GM19240 (cell line): ENCODE measurements at regions not wholly inside any gene's neighbourhood (a gene's known extent, or its start where the extent isn't known, plus 50 kb on each side); places are given as distances from the start of the nearest gene placed in this dataset.

ENCODE experiments used
- DNase-seq: peaks from one replicate; pipeline ENCODE4 v3.0.0; 2011; ENCODE audit warnings: low spot score; ENCODE audit not compliant: insufficient read length

DNA sequence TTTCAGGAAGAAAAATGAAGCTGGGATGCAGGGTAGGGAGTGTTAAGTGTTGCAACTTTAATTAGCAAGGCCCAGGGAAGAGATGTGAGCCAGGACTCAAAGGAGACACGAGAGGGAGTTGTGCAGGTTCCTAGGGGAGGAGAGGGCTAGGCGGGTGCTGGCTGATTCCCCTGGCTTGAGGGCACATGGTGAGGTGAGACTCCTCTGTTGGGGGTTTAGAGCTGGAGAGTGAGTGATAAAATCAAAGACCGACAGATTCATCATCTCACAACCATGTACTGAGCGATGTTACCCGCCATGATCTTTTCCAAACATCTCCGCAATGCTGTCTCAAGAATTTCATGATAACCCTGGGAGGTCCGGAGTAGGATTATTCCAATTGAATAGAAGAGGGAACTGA, 161.8 kb upstream of the CSF3R start:
- DNase-seq = no peak

DNA sequence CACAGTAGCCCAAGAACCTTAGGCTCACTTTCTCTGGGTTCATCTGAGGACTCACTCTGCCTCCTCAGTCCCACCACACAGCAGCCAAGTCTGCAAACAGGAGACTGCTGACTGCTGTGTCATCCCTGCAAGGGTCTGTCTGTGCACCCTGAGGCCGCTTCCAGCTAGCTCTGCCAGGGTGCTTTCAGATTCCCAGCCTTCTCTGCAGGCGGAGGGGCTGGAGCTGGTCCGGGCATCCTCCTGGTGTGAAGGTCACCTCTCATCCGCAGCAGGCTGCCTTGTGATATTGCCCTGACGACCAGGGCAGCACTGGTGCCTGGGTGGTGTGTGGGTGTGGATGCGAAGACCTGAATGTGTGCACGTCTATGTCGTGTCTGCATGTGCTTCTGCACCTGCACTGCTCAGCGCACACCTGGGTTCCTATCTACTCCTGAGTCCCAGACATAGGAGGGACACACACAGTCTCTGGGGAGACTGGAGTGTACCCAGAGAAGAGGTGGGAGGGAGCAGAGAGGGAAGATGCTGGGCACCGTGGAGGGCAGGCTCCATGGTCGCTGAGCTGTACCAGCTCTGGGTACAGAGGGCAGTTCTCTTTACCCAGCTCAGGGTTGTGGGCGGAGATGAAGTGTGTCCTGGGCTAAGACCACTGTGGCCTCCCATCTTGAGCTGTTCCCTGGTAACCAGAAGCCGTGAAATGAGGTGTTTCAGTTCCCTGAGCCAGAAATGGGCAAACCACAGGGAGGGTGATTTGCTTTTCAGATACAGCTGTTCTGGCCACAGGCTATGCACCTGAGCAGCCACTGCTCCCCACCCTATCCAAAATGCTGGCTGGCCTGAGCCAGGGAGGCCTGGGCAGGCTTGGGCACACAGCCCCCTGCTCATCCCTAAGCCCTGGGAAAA, 160.9 kb upstream of the CSF3R start:
- DNase-seq = no peak

DNA sequence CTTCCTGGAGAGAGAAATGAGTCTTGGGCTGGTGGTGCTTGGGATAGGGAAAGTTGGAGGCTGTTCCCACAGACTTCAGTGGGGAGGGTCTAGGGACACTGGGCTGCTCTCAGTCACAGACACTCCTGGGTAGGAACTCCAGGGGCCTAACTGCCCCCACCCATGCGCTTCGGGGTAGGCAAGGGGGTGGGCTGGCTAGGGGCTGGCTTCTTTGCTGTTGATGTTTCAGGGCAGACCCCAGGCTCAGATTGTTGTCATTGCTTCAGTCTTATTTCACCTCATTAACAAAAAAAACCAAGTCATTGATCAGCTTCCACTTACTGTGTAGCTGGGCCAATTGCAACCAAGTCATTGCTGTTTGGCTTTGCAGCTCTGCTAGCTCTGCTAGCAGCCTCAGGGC, 160.1 kb upstream of the CSF3R start:
- DNase-seq = no peak

DNA sequence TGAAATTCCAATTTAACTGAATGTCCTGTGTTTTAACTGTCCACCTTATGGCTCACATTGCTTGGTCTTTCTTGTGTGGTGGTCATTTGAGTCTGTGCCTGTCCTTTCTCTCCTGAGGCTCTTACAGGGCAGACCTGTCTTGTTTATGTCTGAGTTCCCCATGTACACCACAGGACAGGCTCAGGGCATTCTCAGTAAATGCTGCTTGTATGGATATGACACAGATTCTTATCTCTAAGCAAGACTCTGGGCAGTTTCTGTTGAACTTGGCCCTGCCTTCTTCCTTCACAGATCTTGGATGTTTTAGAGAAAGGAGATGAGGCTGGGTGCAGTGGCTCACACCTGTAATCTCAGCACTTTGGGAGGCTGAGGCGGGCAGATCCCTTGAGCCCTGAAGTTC, 159.1 kb upstream of the CSF3R start:
- DNase-seq = no peak

DNA sequence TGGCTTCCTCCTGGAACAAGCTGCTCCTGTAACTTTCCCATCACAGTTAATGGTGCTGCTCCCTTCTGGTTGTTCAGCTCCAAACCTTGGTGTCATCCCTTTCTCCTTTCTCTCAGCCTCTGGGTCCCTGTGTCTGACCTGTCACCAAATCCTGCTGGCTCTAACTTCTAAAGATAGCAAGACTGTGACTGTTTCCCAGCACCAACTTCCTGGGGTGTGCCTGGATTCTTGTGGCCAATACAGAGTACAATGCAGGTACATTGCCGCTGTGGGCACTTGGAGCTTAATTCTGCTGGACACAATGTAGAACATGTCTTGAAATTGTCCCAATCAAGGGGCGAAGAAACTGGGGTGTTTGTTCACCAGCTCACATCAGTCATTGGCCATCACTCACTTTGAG, 156.7 kb upstream of the CSF3R start:
- DNase-seq = no peak

DNA sequence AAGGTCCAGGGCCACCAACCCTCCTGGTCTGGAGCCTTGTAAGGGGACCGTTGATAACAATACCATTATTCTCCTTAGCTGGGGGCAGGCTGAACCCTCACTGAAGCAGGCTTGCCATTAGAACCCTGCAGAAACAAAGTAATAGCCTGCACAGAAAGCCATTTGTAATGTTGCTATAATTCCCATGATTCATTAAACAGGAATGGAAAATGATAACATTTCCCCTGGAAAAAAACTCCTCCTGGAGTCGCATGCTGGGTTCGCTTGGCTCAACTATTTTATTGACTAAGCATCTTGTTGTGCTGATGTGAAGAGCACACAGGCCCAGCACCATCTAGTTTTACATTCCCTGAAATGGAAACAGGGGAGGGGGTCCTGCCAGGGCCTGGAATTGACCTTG, 155.6 kb upstream of the CSF3R start:
- DNase-seq = no peak

DNA sequence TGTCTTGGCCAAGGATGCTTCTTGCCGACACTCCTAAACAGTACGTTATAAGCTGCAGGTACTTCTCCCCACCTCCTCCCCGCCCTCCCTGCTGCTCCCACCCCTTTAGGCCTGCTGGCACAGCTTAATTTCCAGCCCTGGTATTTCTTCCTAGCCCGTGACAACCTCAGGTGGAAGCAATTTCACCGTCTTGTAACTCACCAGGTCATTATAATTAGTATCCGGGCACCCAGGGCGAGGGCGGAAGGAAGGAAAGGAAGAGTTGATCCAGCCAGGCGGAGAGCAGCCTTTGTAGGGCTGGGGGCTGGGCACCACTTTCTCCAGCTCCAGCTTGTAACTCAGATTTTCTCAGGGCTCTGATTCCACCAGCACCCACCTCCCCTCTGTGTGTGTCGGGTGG, 153.5 kb upstream of the CSF3R start:
- no peak for DNase-seq

DNA sequence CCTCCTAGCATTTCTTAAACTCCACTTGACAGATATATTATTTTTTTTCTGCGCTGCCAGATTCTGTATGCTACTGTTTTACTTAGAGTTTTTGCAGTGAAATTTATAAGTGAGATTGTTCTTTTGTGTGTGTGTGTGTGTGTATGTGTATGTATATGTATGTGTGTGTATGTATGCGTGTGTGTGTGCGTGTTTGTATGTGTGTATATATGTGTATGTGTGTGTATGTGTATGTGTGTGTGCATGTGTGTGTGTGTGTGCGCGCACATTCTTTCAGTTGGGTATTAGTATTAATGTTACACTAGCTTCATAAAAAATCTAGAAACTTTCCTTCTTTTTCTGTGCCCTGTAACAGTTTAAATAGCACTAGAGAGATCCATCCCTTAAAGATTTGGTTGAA, 152.6 kb upstream of the CSF3R start:
- DNase-seq = no peak

DNA sequence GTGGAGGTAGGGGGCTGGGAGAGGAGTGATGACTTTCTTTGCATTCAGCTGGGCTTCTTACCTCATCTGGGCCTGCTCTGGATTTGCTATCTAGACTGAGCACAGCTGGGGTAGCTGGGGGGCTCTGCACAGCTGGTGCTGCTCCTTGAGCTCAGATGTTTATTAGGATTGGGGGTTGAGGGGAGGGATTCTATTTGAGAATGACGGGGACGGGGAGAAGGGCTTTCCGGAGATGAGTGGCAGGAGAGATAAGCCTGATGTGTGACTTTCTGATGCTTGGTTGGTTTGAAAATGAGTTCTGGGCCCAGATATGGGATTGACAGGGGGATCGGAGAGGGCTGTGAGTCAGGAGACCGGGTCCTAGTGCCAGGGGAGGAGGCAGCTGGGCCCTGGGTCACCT, 146.1 kb upstream of the CSF3R start:
- no peak for DNase-seq

DNA sequence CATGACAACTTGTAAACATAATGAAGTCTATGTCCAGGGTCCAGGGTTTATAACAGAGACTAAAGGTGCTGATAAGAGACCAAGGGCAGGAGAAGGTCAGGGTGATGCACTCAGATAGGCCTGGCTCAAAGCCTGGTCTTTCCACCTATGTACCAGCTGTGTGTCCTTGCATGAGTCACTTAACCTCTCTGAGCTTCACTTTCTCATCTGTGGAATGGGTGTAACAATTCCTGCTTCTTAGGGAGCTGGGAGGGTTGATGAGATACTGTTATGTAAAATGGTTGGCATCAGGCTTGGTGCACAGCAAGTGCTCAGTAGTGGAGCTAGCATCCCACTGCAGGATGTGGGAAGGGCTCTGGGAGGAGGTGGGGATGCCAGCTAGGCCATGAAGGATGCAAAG, 143.7 kb upstream of the CSF3R start:
- DNase-seq = no peak

DNA sequence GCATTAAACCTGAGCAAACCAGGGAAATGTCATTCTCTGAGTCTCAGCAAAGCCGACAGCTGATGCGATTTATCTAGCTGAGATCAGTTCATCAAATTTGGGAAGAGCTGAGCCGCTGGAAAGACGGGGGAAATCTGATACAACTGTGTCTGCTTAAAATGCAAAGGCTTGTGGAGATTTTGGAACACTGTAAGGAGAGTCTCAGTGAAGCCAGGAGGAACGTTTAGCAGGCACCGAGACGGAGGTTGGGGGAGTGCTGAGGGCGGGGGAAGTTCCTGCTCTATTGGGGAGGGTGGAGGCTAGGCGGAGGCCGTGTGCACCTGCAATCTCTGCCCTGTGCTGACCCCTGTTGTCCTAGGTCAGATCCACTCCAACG, 143.2 kb upstream of the CSF3R start:
- DNase-seq = no peak

DNA sequence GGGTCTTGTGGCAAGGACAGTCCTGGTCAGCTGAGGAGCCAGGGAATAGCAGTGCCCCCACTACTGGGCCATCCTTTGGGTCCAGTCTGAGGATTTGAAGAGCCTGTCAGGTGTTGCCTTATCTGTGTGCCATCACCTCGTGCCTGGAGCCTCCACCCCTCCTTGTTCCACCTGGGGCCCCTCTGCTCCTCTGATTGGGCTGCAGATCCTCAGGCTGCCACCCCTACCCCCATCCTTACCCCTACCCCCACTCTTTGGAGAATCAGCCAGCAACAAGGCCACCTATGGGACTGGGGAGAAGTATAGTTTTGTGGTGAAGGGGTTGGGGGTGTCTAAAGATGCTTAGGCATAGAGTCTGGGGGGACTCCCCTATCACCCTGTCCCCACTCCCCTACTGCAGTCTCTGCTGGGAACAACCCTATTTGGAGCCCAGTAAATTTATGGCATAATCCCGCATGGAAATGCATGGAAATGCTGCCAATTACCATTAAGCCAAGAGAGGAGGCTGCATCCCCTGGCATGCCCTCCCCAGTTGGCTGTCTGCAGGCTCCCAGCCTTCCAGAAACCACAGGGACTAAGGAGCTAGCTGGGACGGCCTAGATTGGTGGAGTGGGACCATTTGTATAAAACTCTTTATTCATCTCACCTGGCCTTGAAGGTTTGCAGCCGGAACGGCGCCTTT, 142.7 kb upstream of the CSF3R start:
- DNase-seq = no peak

DNA sequence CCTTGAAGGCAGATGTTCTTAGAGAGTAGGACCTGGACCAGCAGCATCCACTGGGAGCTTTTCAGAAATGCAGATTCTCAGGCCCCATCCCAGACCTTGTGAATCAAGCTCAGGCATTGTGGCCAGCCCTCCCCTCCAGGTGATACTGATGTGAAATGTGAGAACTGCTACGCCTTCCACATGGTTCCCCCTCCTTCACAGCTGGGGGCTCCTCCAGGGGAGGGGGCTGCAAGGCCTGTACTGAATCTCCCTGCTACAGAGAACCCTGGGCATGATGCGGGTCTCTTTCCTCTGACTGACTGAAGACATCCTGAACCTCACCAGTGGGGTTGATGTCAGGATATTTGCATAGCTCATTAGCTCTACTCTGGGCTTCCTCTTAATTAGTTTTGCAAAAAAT, 141.8 kb upstream of the CSF3R start:
- no peak for DNase-seq

DNA sequence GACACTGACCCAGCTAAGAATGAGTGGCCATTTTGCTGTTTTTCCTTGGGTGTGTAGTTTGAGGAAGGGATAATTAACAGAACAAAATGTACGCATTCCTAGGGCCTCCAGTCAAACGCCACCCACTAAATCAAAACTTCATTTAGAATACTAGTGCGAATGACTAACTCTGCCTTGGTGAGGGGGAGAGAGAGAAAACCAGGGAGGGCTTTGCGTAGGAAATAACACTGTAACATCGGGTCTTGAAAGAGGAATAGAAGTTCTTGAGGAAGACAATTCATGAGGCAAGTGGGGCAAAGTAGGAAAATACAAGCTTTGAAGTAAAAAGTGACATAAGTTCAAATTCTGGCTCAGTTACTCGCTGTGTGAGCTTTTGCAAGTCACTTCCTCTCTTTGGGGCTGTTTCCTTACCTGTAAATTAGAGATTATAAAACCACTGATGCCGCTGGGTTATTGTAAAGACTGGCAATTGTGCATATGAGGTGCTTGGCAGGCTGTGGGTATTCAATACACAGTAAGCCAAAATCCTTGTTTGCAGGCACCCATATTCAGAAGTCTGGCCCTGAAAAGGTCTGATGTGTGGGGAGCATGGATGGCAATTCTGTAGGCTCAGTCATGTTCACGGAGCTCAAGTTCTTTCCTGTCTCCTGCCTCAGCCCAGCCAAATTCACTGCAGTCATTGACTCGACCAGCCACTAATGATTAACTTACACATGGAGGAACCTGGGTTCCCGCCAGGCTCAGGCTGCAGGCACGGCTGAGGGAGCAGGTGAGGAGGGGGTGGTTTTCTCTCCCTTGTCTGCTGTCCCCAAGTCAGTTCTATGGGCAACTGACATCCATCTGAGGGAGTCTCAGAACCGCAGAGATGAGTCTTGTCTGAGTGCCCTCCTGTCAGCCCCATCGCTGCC, 140.3 kb upstream of the CSF3R start:
- DNase-seq = no peak

DNA sequence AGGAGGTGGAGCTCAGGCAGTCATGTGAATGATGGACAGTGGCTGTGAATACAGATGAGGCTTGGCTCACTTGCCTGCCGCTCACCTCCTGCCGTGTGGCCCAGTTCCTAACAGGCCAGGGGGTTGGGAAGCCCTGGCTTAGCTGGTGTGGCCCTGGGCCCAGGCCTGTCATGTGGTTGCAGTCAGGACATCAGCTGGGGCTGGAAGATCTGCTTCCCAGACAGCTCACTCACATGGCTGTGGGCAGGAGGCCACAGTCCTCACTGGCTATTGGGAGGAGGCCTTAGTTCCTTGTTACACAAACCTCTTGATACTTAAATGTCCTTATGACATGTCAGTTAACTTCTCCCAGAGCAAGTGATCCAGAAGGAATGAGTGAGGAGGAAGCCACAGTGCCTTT, 138.8 kb upstream of the CSF3R start:
- no peak for DNase-seq

DNA sequence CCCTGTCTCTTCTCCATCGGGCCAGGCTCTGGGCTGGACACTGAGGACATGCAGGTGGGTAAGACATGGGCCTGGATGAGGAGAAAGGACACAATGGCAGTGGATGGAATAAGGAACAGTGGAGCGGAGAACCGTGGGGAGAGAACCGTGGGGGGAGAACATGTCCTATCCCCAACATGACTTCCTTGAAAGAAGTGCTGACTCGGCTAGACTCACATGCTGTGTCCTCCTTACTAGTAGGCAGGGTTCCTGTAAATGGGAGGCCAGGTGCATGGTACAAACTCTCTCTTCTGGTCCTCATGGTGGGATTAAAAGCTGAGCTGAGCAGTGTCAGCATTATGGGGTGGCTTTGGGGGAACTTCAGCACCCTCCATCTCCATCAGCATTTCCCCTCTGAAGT, 137.4 kb upstream of the CSF3R start:
- no peak for DNase-seq

DNA sequence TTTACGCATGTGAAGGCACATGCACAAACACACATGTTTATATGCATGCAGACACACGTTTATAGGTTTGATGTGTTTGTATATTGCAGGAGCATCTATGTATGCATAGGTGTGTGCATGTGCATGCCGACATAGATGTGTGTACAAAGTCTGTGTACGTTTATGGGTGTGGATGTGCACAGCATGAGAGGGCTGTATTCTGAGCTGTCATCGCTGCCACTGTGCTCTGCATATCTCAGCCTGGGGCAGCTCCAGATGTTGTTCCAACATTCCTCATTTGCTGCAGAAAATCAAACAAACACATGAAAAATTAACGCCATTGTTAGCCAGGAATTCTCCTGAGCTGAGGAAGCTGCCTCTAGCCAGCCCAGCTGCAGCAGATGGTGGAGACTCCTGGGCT, 132.3 kb upstream of the CSF3R start:
- no peak for DNase-seq

DNA sequence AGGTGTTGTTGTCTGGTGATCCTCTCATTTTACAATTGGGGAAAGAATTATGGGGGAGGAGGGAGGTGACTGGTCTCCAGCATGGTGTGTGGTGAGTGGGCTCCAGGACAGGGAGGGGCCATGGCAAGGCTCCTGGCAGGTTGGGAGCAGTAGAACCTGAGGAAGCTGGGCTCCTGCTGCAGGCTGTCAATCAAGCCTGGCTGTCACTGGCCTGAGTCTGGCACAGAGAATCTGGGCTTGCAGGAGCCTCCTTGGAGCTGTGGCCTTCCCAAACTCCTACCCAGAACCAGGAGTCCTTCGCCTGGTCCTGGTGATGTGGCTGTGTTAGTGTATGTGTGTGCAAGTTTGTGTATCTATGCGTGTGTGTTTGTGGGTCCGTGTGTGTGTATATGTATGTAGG, 131.9 kb upstream of the CSF3R start:
- DNase-seq = no peak

DNA sequence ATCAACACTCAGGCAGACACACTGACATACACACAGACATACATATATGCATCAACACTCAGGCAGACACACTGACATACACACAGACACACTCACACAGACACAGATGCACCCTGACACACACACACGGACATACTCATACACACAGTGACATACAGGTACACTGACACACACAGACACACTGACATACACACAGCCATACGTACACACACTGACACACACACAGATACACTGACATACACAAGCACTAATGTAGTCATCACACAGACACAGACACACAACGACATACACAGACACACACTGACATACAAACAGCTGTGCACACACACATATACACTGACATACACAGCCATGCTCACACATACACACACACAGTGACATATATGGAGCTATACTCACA, 131.0 kb upstream of the CSF3R start:
- DNase-seq = no peak

DNA sequence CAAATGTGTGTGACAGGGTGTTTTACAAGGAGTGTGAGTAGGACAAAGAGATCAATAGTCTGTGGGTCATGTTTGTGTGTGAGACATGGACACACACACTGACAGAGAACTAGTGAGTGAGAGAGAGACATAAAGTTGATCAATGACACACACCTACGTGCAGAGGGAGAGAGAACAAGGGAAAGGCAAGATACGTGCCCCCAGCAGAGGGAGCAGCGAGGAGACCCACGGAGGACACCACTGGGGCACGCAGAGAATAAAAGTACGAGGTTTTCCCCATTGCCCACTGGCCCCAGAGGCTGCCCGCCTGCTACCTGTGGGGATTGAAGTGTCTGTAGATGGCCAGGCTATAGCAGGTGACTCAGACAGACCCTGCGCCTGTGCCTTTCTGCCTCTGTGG, 130.2 kb upstream of the CSF3R start:
- no peak for DNase-seq

DNA sequence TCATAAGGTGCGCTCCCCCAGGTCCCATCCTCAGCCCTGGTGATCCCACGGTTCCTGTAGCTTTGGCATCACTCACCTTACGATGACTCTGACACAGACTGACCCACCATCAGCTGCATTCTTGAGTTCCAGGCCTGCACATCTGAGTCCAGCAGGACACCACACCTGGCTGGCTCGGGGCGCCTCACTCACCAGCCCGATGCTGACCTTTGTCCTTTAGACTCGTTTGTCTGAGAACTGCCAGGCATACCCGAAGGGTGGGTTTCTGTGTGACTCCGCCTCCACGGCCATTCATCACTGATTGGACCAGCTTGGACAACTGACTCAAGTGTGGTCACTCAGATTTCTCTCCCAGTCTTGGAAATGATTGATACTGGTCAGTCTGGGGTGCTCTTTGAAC, 129.4 kb upstream of the CSF3R start:
- no peak for DNase-seq
